ENCODE measurements at regions not wholly inside any gene's neighbourhood (a gene's known extent, or its start where the extent isn't known, plus 50 kb on each side); places are given as distances from the start of the nearest gene placed in this dataset.

GRCh38 chr1:38332649-38333310 is 286.2 kb upstream of the POU3F1 start:
- ChIA-PET POLR2A (no interaction called here), CTCF (no interaction called here)
- H3K27me3 ChIP-seq (ENCODE audit: control insufficient read depth in 2 of 2, insufficient read depth in 2 of 2, low read length in 2 of 2), result no peaks in the 10 kb centered on the region
- H3K36me3 ChIP-seq (ENCODE audit: control insufficient read depth in 2 of 2, extremely low read depth in 1 of 2, insufficient read depth in 2 of 2, low read length in 2 of 2), result no peaks in the 10 kb centered on the region
- intact Hi-C loops (cut with micrococcal nuclease) (no loop called here), dilution Hi-C loops (cut with MboI; ENCODE audit: extremely low pct_ligation_motif_present, low sequenced_read_pairs) (no loop called here)
- no peak overlapping the region for H3K9ac ChIP-seq (replicated peaks; ENCODE audit: extremely low read depth, insufficient read depth, low read length)
- no peak for TF ChIP-seq MYC (IDR thresholded peaks at IDR 0.05; ENCODE audit: low read depth, low read length)
- H4K20me1 ChIP-seq (replicated peaks; ENCODE audit: control insufficient read depth, extremely low read depth, insufficient read depth, low read length), result no peaks in the 10 kb centered on the region
- H3K9me1 ChIP-seq (replicated peaks; ENCODE audit: control insufficient read depth, extremely low read depth, insufficient read depth, low read length), result no peaks in the 10 kb centered on the region
- no peak overlapping the region for H3K4me3 ChIP-seq (replicated peaks in 1 of 3; ENCODE audit: insufficient read depth in 1 of 3, low read depth in 1 of 3, low read length in 3 of 3)
- H3K9me3 ChIP-seq (replicated peaks; ENCODE audit: control insufficient read depth, insufficient read depth, low read length), result no peaks in the 10 kb centered on the region
- DNase-seq (ENCODE audit: low read depth, low spot score), result no peak
- no peak overlapping the region for H2AFZ ChIP-seq (ENCODE audit: low read depth, low read length)
- no peaks in the 10 kb centered on the region for H3K79me2 ChIP-seq (ENCODE audit: control insufficient read depth, insufficient read depth, low read length)
- H3K4me1 ChIP-seq (ENCODE audit: control insufficient read depth, extremely low read depth, insufficient read depth, low read length), result no peaks in the 10 kb centered on the region
- no peak overlapping the region for H3K4me2 ChIP-seq (ENCODE audit: insufficient read depth, low read length)
- no peak overlapping the region for H3K27ac ChIP-seq (ENCODE audit: insufficient read depth, low read depth, low read length)
- no TSS peak for BruUV-seq (replicated peaks)
- FAIRE-seq, result no peak

GRCh38 chr1:38331496-38332210 is 285.1 kb upstream of the POU3F1 start:
- H3K9me1 ChIP-seq (replicated peaks; ENCODE audit: control insufficient read depth, extremely low read depth, insufficient read depth, low read length), result no peaks in the 10 kb centered on the region
- H3K79me2 ChIP-seq (ENCODE audit: control insufficient read depth, insufficient read depth, low read length), result no peaks in the 10 kb centered on the region
- intact Hi-C loops (cut with micrococcal nuclease), result no loop called here
- no peak overlapping the region for H3K27ac ChIP-seq (ENCODE audit: insufficient read depth, low read depth, low read length)
- H3K27me3 ChIP-seq (ENCODE audit: control insufficient read depth in 2 of 2, insufficient read depth in 2 of 2, low read length in 2 of 2), result no peaks in the 10 kb centered on the region
- FAIRE-seq (no peak), DNase-seq (ENCODE audit: low read depth, low spot score) (no peak)
- dilution Hi-C loops (cut with MboI; ENCODE audit: extremely low pct_ligation_motif_present, low sequenced_read_pairs), result no loop called here
- no peak overlapping the region for H3K4me3 ChIP-seq (replicated peaks in 1 of 3; ENCODE audit: insufficient read depth in 1 of 3, low read depth in 1 of 3, low read length in 3 of 3)
- no peak for TF ChIP-seq CTCF (IDR thresholded peaks at IDR 0.05; ENCODE audit: extremely low read depth in 1 of 2, insufficient read depth in 1 of 2, low read depth in 1 of 2, low read length in 2 of 2)
- TF ChIP-seq FOS (IDR thresholded peaks at IDR 0.05; ENCODE audit: borderline replicate concordance, insufficient read depth, low read length), result no peak
- TF ChIP-seq POLR2A (IDR thresholded peaks at IDR 0.05; ENCODE audit: low read depth, low read length), result no peak
- TF ChIP-seq JUN (IDR thresholded peaks at IDR 0.05; ENCODE audit: borderline replicate concordance, insufficient read depth, insufficient read length, low read depth), result no peak
- no peak for TF ChIP-seq MYC (IDR thresholded peaks at IDR 0.05; ENCODE audit: low read depth, low read length)
- TF ChIP-seq GATA2 (IDR thresholded peaks at IDR 0.05; ENCODE audit: insufficient read depth, insufficient read length, low read depth, low read length), result no peak
- TF ChIP-seq POLR2AphosphoS5 (IDR thresholded peaks at IDR 0.05; ENCODE audit: insufficient read depth, low read depth, low read length), result no peak
- no peak for TF ChIP-seq EZH2 (IDR thresholded peaks at IDR 0.05; ENCODE audit: borderline replicate concordance, low read depth, low read length, severe bottlenecking)
- no peak for TF ChIP-seq MAX (IDR thresholded peaks at IDR 0.05; ENCODE audit: insufficient read depth, insufficient read length)
- ChIA-PET CTCF (interaction anchor here (1.1 kb wide), 1 partner anchor 71 kb away, joined by 3 read pairs; no protein-coding TSS in a partner anchor), POLR2A (no interaction called here)
- H2AFZ ChIP-seq (ENCODE audit: low read depth, low read length), result no peak overlapping the region
- no peak overlapping the region for H3K9ac ChIP-seq (replicated peaks; ENCODE audit: extremely low read depth, insufficient read depth, low read length)
- BruUV-seq (replicated peaks), result no TSS peak
- no peak overlapping the region for H3K4me2 ChIP-seq (ENCODE audit: insufficient read depth, low read length)
- H3K9me3 ChIP-seq (replicated peaks; ENCODE audit: control insufficient read depth, insufficient read depth, low read length), result no peaks in the 10 kb centered on the region
- no peaks in the 10 kb centered on the region for H3K4me1 ChIP-seq (ENCODE audit: control insufficient read depth, extremely low read depth, insufficient read depth, low read length)
- no peaks in the 10 kb centered on the region for H4K20me1 ChIP-seq (replicated peaks; ENCODE audit: control insufficient read depth, extremely low read depth, insufficient read depth, low read length)
- no peaks in the 10 kb centered on the region for H3K36me3 ChIP-seq (ENCODE audit: control insufficient read depth in 2 of 2, extremely low read depth in 1 of 2, insufficient read depth in 2 of 2, low read length in 2 of 2)
